ENCODE measurements at regions not wholly inside any gene's neighbourhood (a gene's known extent, or its start where the extent isn't known, plus 50 kb on each side); places are given as distances from the start of the nearest gene placed in this dataset.
"Not testable (repeated sequence)": the region's sequence is repeated elsewhere in the genome, so short reads cannot be mapped to it uniquely, and the experiment has no call there.

GRCh38 chr7:34430456-34430855 lies 227.6 kb upstream of the NPSR1 start:
- DNase-seq (ENCODE audit: extremely low read depth, low read depth) = peak; percentile 8

GRCh38 chr7:34438436-34438835 lies 219.6 kb upstream of the NPSR1 start:
- DNase-seq (ENCODE audit: extremely low read depth, low read depth) = no peak
- no peak for TF ChIP-seq CTCF (IDR thresholded peaks at IDR 0.05; ENCODE audit: low read depth, low read length)

More at GRCh38 chr7:34430456-34430855, 227.6 kb upstream of the NPSR1 start:
- TF ChIP-seq CTCF (IDR thresholded peaks at IDR 0.05; ENCODE audit: low read depth, low read length) = peak; percentile 41

- no peak for TF ChIP-seq CTCF (IDR thresholded peaks at IDR 0.05; ENCODE audit: low read depth, low read length)
- no peak for DNase-seq (ENCODE audit: extremely low read depth, low read depth)
Observed at GRCh38 chr7:34445653-34446052, 212.4 kb upstream of the NPSR1 start.

- not testable (repeated sequence) for DNase-seq (ENCODE audit: extremely low read depth, low read depth)
Observed at GRCh38 chr7:34448531-34448930, 209.5 kb upstream of the NPSR1 start.

- no peak for TF ChIP-seq CTCF (IDR thresholded peaks at IDR 0.05; ENCODE audit: low read depth, low read length)
- DNase-seq (ENCODE audit: extremely low read depth, low read depth) = no peak
Observed at GRCh38 chr7:34449765-34450164, 208.3 kb upstream of the NPSR1 start.

GRCh38 chr7:34451183-34451582 lies 206.8 kb upstream of the NPSR1 start:
- no peak for DNase-seq (ENCODE audit: extremely low read depth, low read depth)
- no peak for TF ChIP-seq CTCF (IDR thresholded peaks at IDR 0.05; ENCODE audit: low read depth, low read length)

- no peak for DNase-seq (ENCODE audit: extremely low read depth, low read depth)
- no peak for TF ChIP-seq CTCF (IDR thresholded peaks at IDR 0.05; ENCODE audit: low read depth, low read length)
Observed at GRCh38 chr7:34451923-34452322, 206.1 kb upstream of the NPSR1 start.

- no peak for DNase-seq (ENCODE audit: extremely low read depth, low read depth)
- TF ChIP-seq CTCF (IDR thresholded peaks at IDR 0.05; ENCODE audit: low read depth, low read length) = no peak
Observed at GRCh38 chr7:34452363-34452762, 205.7 kb upstream of the NPSR1 start.
